OCI-LY7 (cell line): ENCODE measurements at regions not wholly inside any gene's neighbourhood (a gene's known extent, or its start where the extent isn't known, plus 50 kb on each side); places are given as distances from the start of the nearest gene placed in this dataset.

Source experiments
- EZH2phosphoT487 ChIP-seq: fragments of 200-600 bp; sonication (generic); IDR thresholded peaks from 2 replicates; pipeline ENCODE4 v1.6.1; 2018; ENCODE audit warnings: low read depth, borderline replicate concordance, mild to moderate bottlenecking, mixed run types, antibody characterized with exemption, low read length, moderate library complexity, mixed read lengths
- TF ChIP-seq, protein P1 (sequence below): fragments of 200-600 bp; sonication (generic); conservative IDR thresholded peaks from 2 replicates; pipeline ENCODE4 v1.5.1; 2014; ENCODE audit warnings: mild to moderate bottlenecking, antibody characterized with exemption, low read length, moderate library complexity, mixed read lengths

DNA sequence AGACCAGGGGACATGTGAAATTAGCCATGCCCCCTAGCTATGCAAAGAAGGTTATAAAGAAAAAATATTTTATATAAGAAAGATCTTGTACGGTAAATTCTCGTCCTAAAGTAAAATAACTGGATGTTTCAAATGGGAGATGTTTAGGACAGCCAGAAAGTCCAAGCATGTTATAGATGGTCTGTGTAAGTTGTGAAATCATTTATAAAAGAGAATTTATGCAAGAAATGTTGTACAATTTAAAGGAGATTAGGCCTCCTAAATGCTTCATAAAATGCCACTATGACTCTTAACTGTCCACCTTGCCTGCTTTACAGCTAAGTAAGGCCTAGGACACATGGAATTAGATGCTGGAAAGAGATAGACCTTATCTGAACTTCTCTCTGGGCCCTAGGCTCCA is 118.1 kb upstream of the POGK start:
- TF ChIP-seq, protein P1, sequence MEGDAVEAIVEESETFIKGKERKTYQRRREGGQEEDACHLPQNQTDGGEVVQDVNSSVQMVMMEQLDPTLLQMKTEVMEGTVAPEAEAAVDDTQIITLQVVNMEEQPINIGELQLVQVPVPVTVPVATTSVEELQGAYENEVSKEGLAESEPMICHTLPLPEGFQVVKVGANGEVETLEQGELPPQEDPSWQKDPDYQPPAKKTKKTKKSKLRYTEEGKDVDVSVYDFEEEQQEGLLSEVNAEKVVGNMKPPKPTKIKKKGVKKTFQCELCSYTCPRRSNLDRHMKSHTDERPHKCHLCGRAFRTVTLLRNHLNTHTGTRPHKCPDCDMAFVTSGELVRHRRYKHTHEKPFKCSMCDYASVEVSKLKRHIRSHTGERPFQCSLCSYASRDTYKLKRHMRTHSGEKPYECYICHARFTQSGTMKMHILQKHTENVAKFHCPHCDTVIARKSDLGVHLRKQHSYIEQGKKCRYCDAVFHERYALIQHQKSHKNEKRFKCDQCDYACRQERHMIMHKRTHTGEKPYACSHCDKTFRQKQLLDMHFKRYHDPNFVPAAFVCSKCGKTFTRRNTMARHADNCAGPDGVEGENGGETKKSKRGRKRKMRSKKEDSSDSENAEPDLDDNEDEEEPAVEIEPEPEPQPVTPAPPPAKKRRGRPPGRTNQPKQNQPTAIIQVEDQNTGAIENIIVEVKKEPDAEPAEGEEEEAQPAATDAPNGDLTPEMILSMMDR = no peak
- no peak for TF ChIP-seq EZH2phosphoT487
